ENCODE measurements at regions not wholly inside any gene's neighbourhood (a gene's known extent, or its start where the extent isn't known, plus 50 kb on each side); places are given as distances from the start of the nearest gene placed in this dataset.

- no peak for DNase-seq (ENCODE audit: low read depth)
- TF ChIP-seq, protein P1, sequence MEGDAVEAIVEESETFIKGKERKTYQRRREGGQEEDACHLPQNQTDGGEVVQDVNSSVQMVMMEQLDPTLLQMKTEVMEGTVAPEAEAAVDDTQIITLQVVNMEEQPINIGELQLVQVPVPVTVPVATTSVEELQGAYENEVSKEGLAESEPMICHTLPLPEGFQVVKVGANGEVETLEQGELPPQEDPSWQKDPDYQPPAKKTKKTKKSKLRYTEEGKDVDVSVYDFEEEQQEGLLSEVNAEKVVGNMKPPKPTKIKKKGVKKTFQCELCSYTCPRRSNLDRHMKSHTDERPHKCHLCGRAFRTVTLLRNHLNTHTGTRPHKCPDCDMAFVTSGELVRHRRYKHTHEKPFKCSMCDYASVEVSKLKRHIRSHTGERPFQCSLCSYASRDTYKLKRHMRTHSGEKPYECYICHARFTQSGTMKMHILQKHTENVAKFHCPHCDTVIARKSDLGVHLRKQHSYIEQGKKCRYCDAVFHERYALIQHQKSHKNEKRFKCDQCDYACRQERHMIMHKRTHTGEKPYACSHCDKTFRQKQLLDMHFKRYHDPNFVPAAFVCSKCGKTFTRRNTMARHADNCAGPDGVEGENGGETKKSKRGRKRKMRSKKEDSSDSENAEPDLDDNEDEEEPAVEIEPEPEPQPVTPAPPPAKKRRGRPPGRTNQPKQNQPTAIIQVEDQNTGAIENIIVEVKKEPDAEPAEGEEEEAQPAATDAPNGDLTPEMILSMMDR (IDR thresholded peaks at IDR 0.05; ENCODE audit: low read depth, low read length, missing control alignments): no peak
- no peak overlapping the region for H3K4me3 ChIP-seq (ENCODE audit: low read depth, low read length)
Observed at GRCh38 chr2:48116497-48116896, 198.0 kb upstream of the FOXN2 start.

- no peak overlapping the region for H3K4me3 ChIP-seq (ENCODE audit: low read depth, low read length)
- TF ChIP-seq, protein P1 (IDR thresholded peaks at IDR 0.05; ENCODE audit: low read depth, low read length, missing control alignments): no peak
- DNase-seq (ENCODE audit: low read depth): no peak
Observed at GRCh38 chr2:48118895-48119294, 195.6 kb upstream of the FOXN2 start.

- H3K4me3 ChIP-seq (ENCODE audit: low read depth, low read length): no peak overlapping the region
- no peak for DNase-seq (ENCODE audit: low read depth)
- TF ChIP-seq, protein P1 (IDR thresholded peaks at IDR 0.05; ENCODE audit: low read depth, low read length, missing control alignments): no peak
Observed at GRCh38 chr2:48120112-48120511, 194.4 kb upstream of the FOXN2 start.

DNA sequence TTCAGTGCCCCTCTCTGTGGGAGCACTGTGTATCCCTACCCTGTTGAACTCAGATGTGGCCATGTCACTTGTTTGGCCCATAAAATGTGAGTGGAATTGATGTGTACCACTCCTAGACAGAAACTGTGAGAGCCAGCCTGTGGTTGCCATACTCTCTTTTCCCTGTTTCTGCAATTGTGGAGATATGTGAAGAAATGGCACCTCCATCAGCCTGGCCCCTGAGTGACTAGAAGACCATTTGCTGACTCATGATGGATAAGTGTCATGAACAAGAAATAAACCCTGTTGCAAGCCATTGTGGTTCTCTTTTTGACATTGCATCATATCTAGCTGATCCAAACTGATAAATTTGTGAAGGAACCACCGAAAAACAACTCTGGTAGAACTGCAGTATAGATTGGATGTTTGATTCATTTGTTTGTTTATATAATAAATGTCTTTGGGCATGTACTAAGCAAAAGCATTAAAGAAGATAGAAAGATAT is 193.7 kb upstream of the FOXN2 start:
- H3K4me3 ChIP-seq (ENCODE audit: low read depth, low read length): no peak overlapping the region
- DNase-seq (ENCODE audit: low read depth): no peak
- TF ChIP-seq, protein P1 (IDR thresholded peaks at IDR 0.05; ENCODE audit: low read depth, low read length, missing control alignments): no peak

DNA sequence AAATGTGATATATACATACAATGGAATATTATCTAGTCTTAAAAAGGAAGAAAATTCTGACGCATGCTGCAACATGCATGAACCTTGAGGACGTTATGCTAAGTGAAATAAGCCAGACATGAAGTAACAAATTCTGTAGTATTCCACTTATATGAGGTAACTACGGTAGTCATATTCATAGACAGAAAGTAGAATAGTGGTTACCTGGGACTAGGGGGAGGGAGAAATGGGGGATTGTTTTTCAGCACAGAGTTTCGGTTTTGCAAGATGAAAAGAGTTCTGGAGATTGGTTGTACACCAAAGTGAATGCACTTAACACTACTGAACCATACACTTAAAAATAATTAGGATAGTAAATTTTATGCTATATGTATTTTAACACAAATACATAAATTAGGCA is 192.3 kb upstream of the FOXN2 start:
- DNase-seq (ENCODE audit: low read depth): no peak
- H3K4me3 ChIP-seq (ENCODE audit: low read depth, low read length): no peak overlapping the region
- TF ChIP-seq, protein P1 (IDR thresholded peaks at IDR 0.05; ENCODE audit: low read depth, low read length, missing control alignments): no peak

- TF ChIP-seq, protein P1 (IDR thresholded peaks at IDR 0.05; ENCODE audit: low read depth, low read length, missing control alignments): no peak
- DNase-seq (ENCODE audit: low read depth): no peak
- H3K4me3 ChIP-seq (ENCODE audit: low read depth, low read length): no peak overlapping the region
Observed at GRCh38 chr2:48124592-48124991, 189.9 kb upstream of the FOXN2 start.

DNA sequence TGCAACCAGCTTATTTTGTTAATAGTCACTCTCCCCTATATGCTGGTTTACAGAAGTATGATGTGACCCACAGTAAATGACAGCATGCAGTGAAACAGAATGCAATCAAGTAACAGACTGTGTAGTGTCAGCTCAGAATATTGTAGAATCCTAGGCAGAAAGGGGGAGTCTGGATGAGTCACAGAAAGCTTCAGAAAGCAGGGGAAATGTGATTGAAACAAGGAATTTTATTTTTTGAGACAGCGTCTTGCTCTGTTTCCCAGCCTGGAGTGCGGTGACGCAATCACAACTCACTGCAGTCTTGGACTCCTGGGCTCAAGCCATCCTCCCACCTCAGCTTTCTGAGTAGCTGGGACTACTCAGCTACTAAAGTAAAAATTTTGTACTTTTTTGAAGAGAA is 188.3 kb upstream of the FOXN2 start:
- TF ChIP-seq, protein P1 (IDR thresholded peaks at IDR 0.05; ENCODE audit: low read depth, low read length, missing control alignments): no peak
- DNase-seq (ENCODE audit: low read depth): no peak
- no peak overlapping the region for H3K4me3 ChIP-seq (ENCODE audit: low read depth, low read length)
